ENCODE measurements at regions not wholly inside any gene's neighbourhood (a gene's known extent, or its start where the extent isn't known, plus 50 kb on each side); places are given as distances from the start of the nearest gene placed in this dataset.

DNA sequence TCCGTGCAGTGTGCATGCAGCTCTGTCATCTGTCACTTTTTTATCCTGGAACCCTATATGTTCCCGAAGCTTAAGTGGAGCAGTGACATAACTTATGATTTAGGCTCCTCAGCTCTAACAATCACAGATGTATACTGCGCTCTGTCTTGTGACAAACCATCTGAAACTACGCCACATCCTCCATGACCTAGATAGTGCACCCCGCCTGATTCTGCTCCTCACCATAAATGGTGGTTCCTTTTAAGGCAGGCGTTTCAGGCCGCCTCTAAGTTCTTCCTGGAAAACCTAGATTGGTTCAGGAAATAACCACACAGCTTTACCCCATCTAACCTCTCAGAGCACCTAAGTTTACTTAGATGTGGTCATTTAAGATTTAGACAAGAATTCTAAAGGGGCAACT lies 372.0 kb downstream of the CDH10 start:
- Histone ChIP-seq H3K27me3 (no peaks in the 10 kb centered on the region), H3K4me3 (no peak overlapping the region), H3K36me3 (no peaks in the 10 kb centered on the region), H3K27ac (no peak overlapping the region), H3K9me3 (no peaks in the 10 kb centered on the region), H3K4me1 (no peaks in the 10 kb centered on the region)
- no peak for ATAC-seq
- intact Hi-C loops (cut with DNase I): no loop called here
- TF ChIP-seq, protein P1, sequence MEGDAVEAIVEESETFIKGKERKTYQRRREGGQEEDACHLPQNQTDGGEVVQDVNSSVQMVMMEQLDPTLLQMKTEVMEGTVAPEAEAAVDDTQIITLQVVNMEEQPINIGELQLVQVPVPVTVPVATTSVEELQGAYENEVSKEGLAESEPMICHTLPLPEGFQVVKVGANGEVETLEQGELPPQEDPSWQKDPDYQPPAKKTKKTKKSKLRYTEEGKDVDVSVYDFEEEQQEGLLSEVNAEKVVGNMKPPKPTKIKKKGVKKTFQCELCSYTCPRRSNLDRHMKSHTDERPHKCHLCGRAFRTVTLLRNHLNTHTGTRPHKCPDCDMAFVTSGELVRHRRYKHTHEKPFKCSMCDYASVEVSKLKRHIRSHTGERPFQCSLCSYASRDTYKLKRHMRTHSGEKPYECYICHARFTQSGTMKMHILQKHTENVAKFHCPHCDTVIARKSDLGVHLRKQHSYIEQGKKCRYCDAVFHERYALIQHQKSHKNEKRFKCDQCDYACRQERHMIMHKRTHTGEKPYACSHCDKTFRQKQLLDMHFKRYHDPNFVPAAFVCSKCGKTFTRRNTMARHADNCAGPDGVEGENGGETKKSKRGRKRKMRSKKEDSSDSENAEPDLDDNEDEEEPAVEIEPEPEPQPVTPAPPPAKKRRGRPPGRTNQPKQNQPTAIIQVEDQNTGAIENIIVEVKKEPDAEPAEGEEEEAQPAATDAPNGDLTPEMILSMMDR (IDR thresholded peaks at IDR 0.05): no peak
- no peak for TF ChIP-seq POLR2A (IDR thresholded peaks at IDR 0.05)
- 84 to 87% (median 85%) methylated on average over 7 of the region's 7 CpGs for WGBS, 4 donors
- DNase-seq: no peak

DNA sequence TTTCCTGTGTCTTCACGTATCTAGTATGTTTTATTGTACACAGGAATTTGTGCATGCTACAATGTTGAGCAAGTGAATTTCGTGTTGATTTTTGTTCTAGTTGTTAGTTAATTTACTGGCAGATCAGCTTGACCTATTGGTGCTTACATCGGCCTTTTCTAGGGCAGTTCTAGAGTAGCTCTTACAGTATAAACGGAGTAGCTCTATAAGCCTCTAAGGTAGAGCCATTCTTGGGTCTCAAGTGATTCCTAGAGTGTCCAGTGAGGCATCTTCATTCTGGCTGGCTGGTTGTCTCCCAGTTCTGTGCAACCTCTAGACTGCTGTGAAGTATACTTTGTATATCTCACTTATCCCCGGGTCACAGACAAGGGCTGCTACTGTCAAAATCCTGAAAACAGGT lies 364.6 kb downstream of the CDH10 start:
- Histone ChIP-seq H3K4me3 (no peak overlapping the region), H3K9me3 (no peaks in the 10 kb centered on the region), H3K27ac (no peak overlapping the region), H3K4me1 (no peaks in the 10 kb centered on the region), H3K36me3 (no peaks in the 10 kb centered on the region), H3K27me3 (no peaks in the 10 kb centered on the region)
- WGBS, 4 donors: 68 to 74% (median 72%) methylated on average over 5 of the region's 5 CpGs
- DNase-seq (no peak), ATAC-seq (no peak)
- intact Hi-C loops (cut with DNase I): no loop called here
- no peak for TF ChIP-seq POLR2A (IDR thresholded peaks at IDR 0.05)
- TF ChIP-seq, protein P1 (IDR thresholded peaks at IDR 0.05): no peak

DNA sequence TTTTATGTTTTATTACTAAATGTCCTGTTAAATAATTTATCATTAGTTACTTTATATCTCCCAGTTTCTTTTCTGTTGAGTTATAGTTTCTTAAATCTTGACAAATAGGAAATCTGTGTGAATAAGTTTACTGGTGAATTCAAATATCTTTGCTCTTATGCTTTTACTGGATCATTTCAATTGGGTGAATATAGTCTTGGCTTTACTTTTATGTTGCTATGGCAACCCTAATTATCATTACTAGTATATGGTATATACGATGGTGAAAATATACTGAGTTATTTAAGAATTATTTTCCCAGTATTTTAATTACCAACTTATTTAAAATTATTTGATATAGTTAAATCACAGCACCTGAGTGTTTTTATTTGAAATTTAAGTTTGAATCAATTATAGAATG lies 363.0 kb downstream of the CDH10 start:
- Histone ChIP-seq H3K27me3 (no peaks in the 10 kb centered on the region), H3K27ac (no peak overlapping the region), H3K36me3 (no peaks in the 10 kb centered on the region), H3K4me3 (no peak overlapping the region), H3K4me1 (no peaks in the 10 kb centered on the region), H3K9me3 (no peaks in the 10 kb centered on the region)
- TF ChIP-seq, protein P1 (IDR thresholded peaks at IDR 0.05): no peak
- TF ChIP-seq POLR2A (IDR thresholded peaks at IDR 0.05): no peak
- intact Hi-C loops (cut with DNase I): no loop called here
- 36 to 75% (median 69%) methylated on average over 1 of the region's 1 CpG for WGBS, 4 donors
- ATAC-seq (no peak), DNase-seq (no peak)

DNA sequence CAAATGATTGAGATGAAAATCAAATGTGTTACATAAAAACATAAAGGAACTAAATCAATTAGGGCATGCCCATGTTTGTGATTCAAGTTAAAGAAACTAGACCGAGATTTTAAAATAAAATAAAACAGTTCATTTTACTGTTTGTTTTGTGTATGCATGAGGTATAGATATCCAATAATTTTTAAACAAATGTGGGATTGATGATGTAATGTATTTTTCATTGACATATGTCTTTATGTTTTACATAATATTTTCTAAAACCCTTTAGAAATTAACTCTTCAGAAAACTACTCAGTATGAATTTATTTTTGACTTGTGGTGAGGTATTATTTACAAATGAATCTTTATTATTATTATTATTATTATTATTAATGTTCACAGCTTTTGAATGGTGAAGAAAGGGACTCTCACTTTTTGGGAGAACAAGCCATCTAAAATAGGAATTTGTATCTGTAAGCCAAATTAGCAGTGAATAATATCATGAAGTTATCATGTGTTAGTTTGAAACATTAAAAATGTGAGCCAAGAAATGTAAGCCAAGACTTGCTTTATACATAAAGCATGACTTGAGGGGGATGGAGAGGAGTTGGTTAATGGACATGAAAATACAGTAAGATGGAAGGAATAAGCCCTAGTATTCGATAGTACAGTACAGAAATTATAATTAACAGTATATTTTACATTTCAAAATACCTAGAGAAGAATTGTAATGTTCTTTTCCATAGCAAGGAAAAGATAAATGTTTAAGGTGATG lies 355.0 kb downstream of the CDH10 start:
- intact Hi-C loops (cut with DNase I): no loop called here
- H3K36me3 ChIP-seq: no peaks in the 10 kb centered on the region
- no peaks in the 10 kb centered on the region for H3K27me3 ChIP-seq
- no peaks in the 10 kb centered on the region for H3K4me1 ChIP-seq
- 65 to 76% (median 71%) methylated on average over 2 of the region's 2 CpGs for WGBS, 4 donors
- ATAC-seq: no peak
- H3K9me3 ChIP-seq: peaks cover 0 to 5% (median 0%) of the 10 kb centered on the region in 12 donors
- TF ChIP-seq POLR2A (IDR thresholded peaks at IDR 0.05): no peak
- TF ChIP-seq, protein P1 (IDR thresholded peaks at IDR 0.05): no peak
- no peak overlapping the region for H3K4me3 ChIP-seq
- H3K27ac ChIP-seq: no peak overlapping the region
- no peak for DNase-seq

Data from heart left ventricle (tissue), 16 donors.